GM19395 (cell line): ENCODE measurements at regions not wholly inside any gene's neighbourhood (a gene's known extent, or its start where the extent isn't known, plus 50 kb on each side); places are given as distances from the start of the nearest gene placed in this dataset.
"Not testable (repeated sequence)": the region's sequence is repeated elsewhere in the genome, so short reads cannot be mapped to it uniquely, and the experiment has no call there.

ENCODE experiments used
- ATAC-seq: cut with Tn5 transposase; IDR thresholded peaks from one replicate; pipeline ENCODE4 v1.9.1; 2021; ENCODE audit warnings: mild to moderate bottlenecking, moderate library complexity; ENCODE audit not compliant: unreplicated experiment

GRCh38 chr1:38204698-38205097 lies 158.1 kb upstream of the POU3F1 start:
- ATAC-seq = no peak

- ATAC-seq = no peak
These were observed 156.8 kb upstream of the POU3F1 start for GRCh38 chr1:38203441-38203840.

- no peak for ATAC-seq
These were observed 154.8 kb upstream of the POU3F1 start for GRCh38 chr1:38201431-38201830.

GRCh38 chr1:38198621-38199020 lies 152.0 kb upstream of the POU3F1 start:
- ATAC-seq = no peak

- no peak for ATAC-seq
These were observed 151.5 kb upstream of the POU3F1 start for GRCh38 chr1:38198099-38198498.

GRCh38 chr1:38197312-38198061 lies 150.9 kb upstream of the POU3F1 start:
- no peak for ATAC-seq

- no peak for ATAC-seq
These were observed 147.9 kb upstream of the POU3F1 start for GRCh38 chr1:38194472-38194871.

GRCh38 chr1:38193040-38193439 lies 146.4 kb upstream of the POU3F1 start:
- ATAC-seq = no peak

- ATAC-seq = no peak
These were observed 144.9 kb upstream of the POU3F1 start for GRCh38 chr1:38191461-38191860.

GRCh38 chr1:38190983-38191382 lies 144.4 kb upstream of the POU3F1 start:
- ATAC-seq = no peak

GRCh38 chr1:38187552-38187951 lies 141.0 kb upstream of the POU3F1 start:
- ATAC-seq = no peak

GRCh38 chr1:38186566-38186965 lies 140.0 kb upstream of the POU3F1 start:
- ATAC-seq = no peak

- no peak for ATAC-seq
These were observed 139.3 kb upstream of the POU3F1 start for GRCh38 chr1:38185913-38186312.

- no peak for ATAC-seq
These were observed 137.2 kb upstream of the POU3F1 start for GRCh38 chr1:38183747-38184146.

- no peak for ATAC-seq
These were observed 136.5 kb upstream of the POU3F1 start for GRCh38 chr1:38183096-38183495.

- ATAC-seq = not testable (repeated sequence)
These were observed 133.8 kb upstream of the POU3F1 start for GRCh38 chr1:38180388-38180787.

- ATAC-seq = no peak
These were observed 132.9 kb upstream of the POU3F1 start for GRCh38 chr1:38179483-38179882.

- no peak for ATAC-seq
These were observed 131.6 kb upstream of the POU3F1 start for GRCh38 chr1:38178216-38178615.

- ATAC-seq = no peak
These were observed 128.5 kb upstream of the POU3F1 start for GRCh38 chr1:38175121-38175520.

GRCh38 chr1:38173848-38174247 lies 127.3 kb upstream of the POU3F1 start:
- no peak for ATAC-seq

- no peak for ATAC-seq
These were observed 126.7 kb upstream of the POU3F1 start for GRCh38 chr1:38173157-38173831.

GRCh38 chr1:38169121-38169520 lies 122.5 kb upstream of the POU3F1 start:
- ATAC-seq = no peak

GRCh38 chr1:38168365-38168764 lies 121.8 kb upstream of the POU3F1 start:
- no peak for ATAC-seq
